B cell (primary cell): ENCODE measurements at regions not wholly inside any gene's neighbourhood (a gene's known extent, or its start where the extent isn't known, plus 50 kb on each side); places are given as distances from the start of the nearest gene placed in this dataset.

Experiments
- ATAC-seq: fragments of 200-7000 bp; cut with Tn5 transposase; one replicate; pipeline ENCODE4 v1.10.0; 2021; ENCODE audit warnings: low read depth, mild to moderate bottlenecking, moderate number of reproducible peaks, moderate library complexity
- CTCF ChIA-PET: fragments of 350-600 bp; sonication (Branson Sonifier 250); formaldehyde crosslinking; loops from one replicate; lab custom pipeline; 2021; ENCODE audit warnings: antibody characterized with exemption, inconsistent platforms; lab: Charles Lee
- POLR2A ChIA-PET: fragments of 350-600 bp; sonication (Branson Sonifier 250); formaldehyde crosslinking; loops from one replicate; lab custom pipeline; 2021; ENCODE audit warnings: antibody characterized with exemption; lab: Charles Lee
- DNase-seq: peaks from one replicate; pipeline ENCODE4 v3.0.0; 2013
- H2AFZ ChIP-seq: 2 replicates; pipeline ENCODE4 v1.6.1; 2012; ENCODE audit warnings: mild to moderate bottlenecking, low read depth, low read length; ENCODE audit not compliant: insufficient read depth, poor library complexity, severe bottlenecking
- H3K27ac ChIP-seq, 2 donors: 1 replicate in 1 of 2; 2 replicates in 1 of 2; pipeline ENCODE4 v1.5.1; 2012 to 2013; ENCODE audit warnings: low read length in 2 of 2, mild to moderate bottlenecking in 2 of 2, moderate library complexity in 1 of 2
- H3K27me3 ChIP-seq, 4 experiments: fragments of 200-600 bp in 1 of 4; sonication (generic) in 1 of 4; replicated peaks in 1 of 4; 1 replicate in 2 of 4; 2 replicates in 2 of 4; pipeline versions ENCODE4 v1.6.1 to v1.7.0; 2013 to 2016; ENCODE audit warnings: low read length in 3 of 4, mild to moderate bottlenecking in 2 of 4, mixed read lengths in 1 of 4, moderate library complexity in 1 of 4; ENCODE audit not compliant: insufficient read depth in 4 of 4, control insufficient read depth in 3 of 4; ENCODE audit errors: control extremely low read depth in 1 of 4
- H3K36me3 ChIP-seq, 2 experiments: replicated peaks in 1 of 2; 1 replicate in 1 of 2; 2 replicates in 1 of 2; pipeline versions ENCODE4 v1.6.1 to v1.7.1; 2013; ENCODE audit warnings: low read length in 1 of 2; ENCODE audit not compliant: insufficient read depth in 2 of 2, control insufficient read depth in 1 of 2; ENCODE audit errors: control extremely low read depth in 1 of 2, extremely low read depth in 1 of 2
- H3K4me1 ChIP-seq, 2 donors: fragments of 200-600 bp in 1 of 2; sonication (generic) in 1 of 2; 1 replicate in 1 of 2; 2 replicates in 1 of 2; pipeline versions ENCODE4 v1.5.1 to v1.6.1; 2013 to 2017; ENCODE audit warnings: low read length in 2 of 2; ENCODE audit not compliant: control insufficient read depth in 2 of 2, insufficient read depth in 2 of 2
- H3K4me2 ChIP-seq: replicated peaks from 2 replicates; pipeline ENCODE3; 2012; ENCODE audit warnings: mild to moderate bottlenecking, low read depth, low read length; ENCODE audit not compliant: poor library complexity, severe bottlenecking
- H3K4me3 ChIP-seq, 5 experiments: fragments of 200-600 bp in 1 of 5; sonication (generic) in 1 of 5; 1 replicate in 3 of 5; 2 replicates in 2 of 5; pipeline versions ENCODE4 v1.5.1 to v1.7.0; 2011 to 2016; ENCODE audit warnings: low read length in 4 of 5, mild to moderate bottlenecking in 4 of 5, low read depth in 2 of 5, control low read depth in 1 of 5, moderate library complexity in 1 of 5; ENCODE audit not compliant: insufficient read depth in 1 of 5; ENCODE audit errors: control extremely low read depth in 1 of 5, extremely low read depth in 1 of 5
- H3K79me2 ChIP-seq: fragments of 200-600 bp; sonication (generic); one replicate; pipeline ENCODE4 v1.6.0; 2016; ENCODE audit warnings: low read length; ENCODE audit not compliant: control insufficient read depth, insufficient read depth
- H3K9ac ChIP-seq: fragments of 200-600 bp; sonication (generic); 2 replicates; pipeline ENCODE4 v1.6.1; 2017; ENCODE audit warnings: mild to moderate bottlenecking, low read length, moderate library complexity
- H3K9me3 ChIP-seq, 3 donors: one replicate each; pipeline versions ENCODE4 v1.6.1 to v1.7.1; 2013; ENCODE audit warnings: low read length in 2 of 3; ENCODE audit not compliant: control insufficient read depth in 2 of 3, insufficient read depth in 1 of 3; ENCODE audit errors: control extremely low read depth in 1 of 3
- H4K20me1 ChIP-seq: 2 replicates; pipeline ENCODE4 v1.6.0; 2012; ENCODE audit warnings: mild to moderate bottlenecking, low read length; ENCODE audit not compliant: insufficient read depth, control insufficient read depth, poor library complexity, severe bottlenecking
- H3K27ac Mint-ChIP-seq: one replicate; pipeline ENCODE4 v1.8.0; 2021; ENCODE audit warnings: mixed read lengths
- H3K27me3 Mint-ChIP-seq: one replicate; pipeline ENCODE4 v1.8.0; 2021; ENCODE audit warnings: mixed read lengths
- H3K4me1 Mint-ChIP-seq: one replicate; pipeline ENCODE4 v1.8.0; 2021; ENCODE audit warnings: mixed read lengths
- H3K4me3 Mint-ChIP-seq: one replicate; pipeline ENCODE4 v1.8.0; 2021; ENCODE audit warnings: mixed read lengths
- H3K9me3 Mint-ChIP-seq: one replicate; pipeline ENCODE4 v1.8.0; 2022; ENCODE audit warnings: mixed read lengths; ENCODE audit not compliant: insufficient read depth
- EZH2 ChIP-seq: IDR thresholded peaks from 2 replicates; pipeline ENCODE4 v1.6.1; 2012; ENCODE audit warnings: borderline replicate concordance, low read depth, mild to moderate bottlenecking, moderate library complexity, low read length; ENCODE audit not compliant: insufficient read depth, poor library complexity, severe bottlenecking
- WGBS: methylation state at CpG from one replicate; pipeline ENCODE4 v1.1.5; 2013; ENCODE audit warnings: missing lambda C conversion rate; ENCODE audit not compliant: insufficient coverage; 5-methylcytosine and 5-hydroxymethylcytosine counted together
- intact Hi-C: fragments of 100-400 bp; cut with micrococcal nuclease; formaldehyde crosslinking; loops from one replicate; pipeline ENCODE4 v1.10.0; 2022
- TF ChIP-seq, protein P1 (sequence below): fragments of 200-600 bp; IDR thresholded peaks from one replicate; pipeline ENCODE4 v1.8.0; 2022; ENCODE audit warnings: antibody characterized with exemption, mild to moderate bottlenecking

DNA sequence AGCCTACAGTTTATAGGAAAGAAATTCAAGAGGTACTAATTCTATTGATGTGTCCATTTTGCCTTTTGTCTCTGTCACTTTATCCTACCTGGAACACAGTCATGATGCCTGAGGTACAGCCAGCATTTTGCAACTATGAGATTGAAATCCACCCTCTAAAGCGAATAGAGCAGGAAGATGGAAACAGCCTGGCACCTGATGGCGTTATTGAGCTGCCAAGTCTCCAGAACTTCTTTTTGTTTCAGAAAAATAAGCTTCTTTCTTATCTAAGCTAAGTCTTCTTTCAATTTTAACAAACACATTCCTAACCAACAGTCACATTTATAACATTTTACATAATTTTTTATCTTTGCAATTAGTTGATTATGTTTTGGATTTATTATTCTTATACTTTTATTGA, 182.1 kb downstream of the PAWR start:
- no peaks in the 10 kb centered on the region for H3K79me2 ChIP-seq
- Mint-ChIP-seq H3K4me1 (no peaks in the 10 kb centered on the region), H3K27ac (no peak overlapping the region), H3K27me3 (no peaks in the 10 kb centered on the region), H3K4me3 (no peak overlapping the region), H3K9me3 (peaks cover 6% of the 10 kb centered on the region)
- H3K9me3 ChIP-seq, result peaks cover 0 to 12% (median 0%) of the 10 kb centered on the region in 3 donors
- H2AFZ ChIP-seq, result no peak overlapping the region
- no peaks in the 10 kb centered on the region for H3K4me1 ChIP-seq
- WGBS, result 92% methylated on average over 2 of the region's 2 CpGs
- intact Hi-C loops, result no loop called here
- no peaks in the 10 kb centered on the region for H4K20me1 ChIP-seq
- DNase-seq (no peak), ATAC-seq (no peak)
- no peak overlapping the region for H3K4me3 ChIP-seq
- no peak overlapping the region for H3K4me2 ChIP-seq
- H3K36me3 ChIP-seq, result no peaks in the 10 kb centered on the region
- no peak overlapping the region for H3K9ac ChIP-seq
- POLR2A ChIA-PET, result no interaction called here
- H3K27me3 ChIP-seq, result no peaks in the 10 kb centered on the region
- H3K27ac ChIP-seq, result no peak overlapping the region
- CTCF ChIA-PET, result no interaction called here
- TF ChIP-seq, protein P1, sequence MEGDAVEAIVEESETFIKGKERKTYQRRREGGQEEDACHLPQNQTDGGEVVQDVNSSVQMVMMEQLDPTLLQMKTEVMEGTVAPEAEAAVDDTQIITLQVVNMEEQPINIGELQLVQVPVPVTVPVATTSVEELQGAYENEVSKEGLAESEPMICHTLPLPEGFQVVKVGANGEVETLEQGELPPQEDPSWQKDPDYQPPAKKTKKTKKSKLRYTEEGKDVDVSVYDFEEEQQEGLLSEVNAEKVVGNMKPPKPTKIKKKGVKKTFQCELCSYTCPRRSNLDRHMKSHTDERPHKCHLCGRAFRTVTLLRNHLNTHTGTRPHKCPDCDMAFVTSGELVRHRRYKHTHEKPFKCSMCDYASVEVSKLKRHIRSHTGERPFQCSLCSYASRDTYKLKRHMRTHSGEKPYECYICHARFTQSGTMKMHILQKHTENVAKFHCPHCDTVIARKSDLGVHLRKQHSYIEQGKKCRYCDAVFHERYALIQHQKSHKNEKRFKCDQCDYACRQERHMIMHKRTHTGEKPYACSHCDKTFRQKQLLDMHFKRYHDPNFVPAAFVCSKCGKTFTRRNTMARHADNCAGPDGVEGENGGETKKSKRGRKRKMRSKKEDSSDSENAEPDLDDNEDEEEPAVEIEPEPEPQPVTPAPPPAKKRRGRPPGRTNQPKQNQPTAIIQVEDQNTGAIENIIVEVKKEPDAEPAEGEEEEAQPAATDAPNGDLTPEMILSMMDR, result no peak
- no peak for TF ChIP-seq EZH2
